ENCODE measurements at regions not wholly inside any gene's neighbourhood (a gene's known extent, or its start where the extent isn't known, plus 50 kb on each side); places are given as distances from the start of the nearest gene placed in this dataset.

- TF ChIP-seq AR (CRISPR knock-in tag; IDR thresholded peaks at IDR 0.05): no peak
- TF ChIP-seq STAT6 (CRISPR knock-in tag; conservative IDR thresholded peaks at IDR 0.05; ENCODE audit: low read depth): no peak
Observed at GRCh38 chr18:52046842-52047241, 293.2 kb upstream of the DCC start (continued).

GRCh38 chr18:52054324-52054723 lies 285.7 kb upstream of the DCC start:
- H3K27me3 Mint-ChIP-seq (ENCODE audit: low read depth): no peaks in the 10 kb centered on the region
- H3K4me1 Mint-ChIP-seq: peaks cover 27% of the 10 kb centered on the region
- POLR2A ChIA-PET: no interaction called here
- no peak overlapping the region for H3K4me3 Mint-ChIP-seq
- DNase-seq (ENCODE audit: low spot score) (no peak), ATAC-seq (no peak)
- CTCF ChIA-PET: no interaction called here
- H3K27ac Mint-ChIP-seq: no peak overlapping the region
- TF ChIP-seq ETV6 (CRISPR knock-in tag; IDR thresholded peaks at IDR 0.05) (no peak), RELA (CRISPR knock-in tag; IDR thresholded peaks at IDR 0.05; ENCODE audit: borderline replicate concordance) (no peak), CDX4 (CRISPR knock-in tag; IDR thresholded peaks at IDR 0.05; ENCODE audit: borderline replicate concordance) (no peak), CREM (CRISPR knock-in tag; IDR thresholded peaks at IDR 0.05) (no peak), MXD4 (CRISPR knock-in tag; IDR thresholded peaks at IDR 0.05; ENCODE audit: borderline replicate concordance) (no peak), ZNF138 (CRISPR knock-in tag; conservative IDR thresholded peaks at IDR 0.05) (no peak)
- peaks cover 55% of the 10 kb centered on the region for H3K9me3 Mint-ChIP-seq
- H3K36me3 Mint-ChIP-seq: peaks cover 25% of the 10 kb centered on the region

- Mint-ChIP-seq H3K4me1 (peaks cover 43% of the 10 kb centered on the region), H3K36me3 (peaks cover 30% of the 10 kb centered on the region), H3K4me3 (peak overlapping the region; percentile 20), H3K27me3 (ENCODE audit: low read depth) (no peaks in the 10 kb centered on the region), H3K27ac (peak overlapping the region; percentile 91), H3K9me3 (peaks cover 30% of the 10 kb centered on the region)
- TF ChIP-seq SOX15 (CRISPR knock-in tag; IDR thresholded peaks at IDR 0.05) (no peak), AFF4 (CRISPR knock-in tag; IDR thresholded peaks at IDR 0.05; ENCODE audit: borderline replicate concordance) (0 out of 2 replicates have a peak, but pooled peaks have one; percentile 35), ETV6 (CRISPR knock-in tag; IDR thresholded peaks at IDR 0.05) (0 out of 2 replicates have a peak, but pooled peaks have one; percentile 27)
- DNase-seq (ENCODE audit: low spot score): peak; percentile 28
- ChIA-PET CTCF (interaction anchor here (1.4 kb wide), 1 partner anchor 227 kb away, joined by 3 read pairs; no protein-coding TSS in a partner anchor), POLR2A (no interaction called here)
- peak; percentile 93 for ATAC-seq
Observed at GRCh38 chr18:52060607-52061304, 279.2 kb upstream of the DCC start.
